ENCODE measurements at regions not wholly inside any gene's neighbourhood (a gene's known extent, or its start where the extent isn't known, plus 50 kb on each side); places are given as distances from the start of the nearest gene placed in this dataset.

DNA sequence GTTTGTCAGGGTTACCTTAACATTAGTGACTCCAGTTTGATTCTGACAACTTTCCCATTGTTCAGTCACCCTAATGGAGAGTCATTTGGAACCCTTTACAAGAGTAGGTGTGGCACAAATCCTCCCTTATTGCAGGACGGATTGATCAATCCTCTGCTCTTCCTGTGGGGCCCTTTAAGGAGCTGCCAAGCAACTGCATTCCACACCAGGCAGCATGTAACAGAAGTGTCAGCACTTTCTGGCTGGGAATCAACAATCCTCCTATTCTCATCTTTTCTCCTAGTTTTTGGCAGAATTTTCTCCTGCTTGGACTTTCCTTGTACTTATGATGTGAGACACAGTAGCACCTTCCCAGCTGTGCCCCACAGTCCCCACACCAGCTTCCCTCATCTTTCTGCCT is 177.8 kb downstream of the ST6GAL2 start:
- TF ChIP-seq, protein P1, sequence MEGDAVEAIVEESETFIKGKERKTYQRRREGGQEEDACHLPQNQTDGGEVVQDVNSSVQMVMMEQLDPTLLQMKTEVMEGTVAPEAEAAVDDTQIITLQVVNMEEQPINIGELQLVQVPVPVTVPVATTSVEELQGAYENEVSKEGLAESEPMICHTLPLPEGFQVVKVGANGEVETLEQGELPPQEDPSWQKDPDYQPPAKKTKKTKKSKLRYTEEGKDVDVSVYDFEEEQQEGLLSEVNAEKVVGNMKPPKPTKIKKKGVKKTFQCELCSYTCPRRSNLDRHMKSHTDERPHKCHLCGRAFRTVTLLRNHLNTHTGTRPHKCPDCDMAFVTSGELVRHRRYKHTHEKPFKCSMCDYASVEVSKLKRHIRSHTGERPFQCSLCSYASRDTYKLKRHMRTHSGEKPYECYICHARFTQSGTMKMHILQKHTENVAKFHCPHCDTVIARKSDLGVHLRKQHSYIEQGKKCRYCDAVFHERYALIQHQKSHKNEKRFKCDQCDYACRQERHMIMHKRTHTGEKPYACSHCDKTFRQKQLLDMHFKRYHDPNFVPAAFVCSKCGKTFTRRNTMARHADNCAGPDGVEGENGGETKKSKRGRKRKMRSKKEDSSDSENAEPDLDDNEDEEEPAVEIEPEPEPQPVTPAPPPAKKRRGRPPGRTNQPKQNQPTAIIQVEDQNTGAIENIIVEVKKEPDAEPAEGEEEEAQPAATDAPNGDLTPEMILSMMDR (IDR thresholded peaks at IDR 0.05; ENCODE audit: low read depth, low read length, poor library complexity, severe bottlenecking): no peak
- TF ChIP-seq EZH2phosphoT487 (IDR thresholded peaks at IDR 0.05; ENCODE audit: borderline replicate concordance, low read length): no peak

Data from DOHH2 (cell line).